Muscle of arm (tissue), 1 donor: ENCODE measurements at regions not wholly inside any gene's neighbourhood (a gene's known extent, or its start where the extent isn't known, plus 50 kb on each side); places are given as distances from the start of the nearest gene placed in this dataset.
"Not testable (repeated sequence)": the region's sequence is repeated elsewhere in the genome, so short reads cannot be mapped to it uniquely, and the experiment has no call there.

Experiments used
- DNase-seq: peaks from one replicate; pipeline ENCODE4 v3.0.0-alpha.2; 2013

DNA sequence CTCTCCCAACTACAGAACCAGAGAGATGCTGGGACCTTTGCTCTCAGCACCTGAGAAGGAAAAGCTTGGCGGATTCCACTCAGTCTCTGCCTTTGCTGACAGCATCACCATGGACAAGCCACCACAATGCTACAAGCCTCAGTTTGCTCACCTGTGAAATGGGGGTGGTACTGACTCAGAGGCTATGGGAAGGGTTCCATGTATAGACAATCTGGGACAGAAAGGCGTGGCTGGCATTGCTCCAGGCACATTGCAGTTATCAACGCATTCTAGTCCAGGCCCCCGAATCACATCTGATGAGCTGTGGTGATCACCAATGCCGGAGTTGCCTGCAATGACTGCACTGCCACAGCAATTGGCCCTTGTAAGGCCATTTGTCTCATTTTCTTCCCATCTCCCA lies 72.6 kb downstream of the ISX start:
- DNase-seq = no peak

DNA sequence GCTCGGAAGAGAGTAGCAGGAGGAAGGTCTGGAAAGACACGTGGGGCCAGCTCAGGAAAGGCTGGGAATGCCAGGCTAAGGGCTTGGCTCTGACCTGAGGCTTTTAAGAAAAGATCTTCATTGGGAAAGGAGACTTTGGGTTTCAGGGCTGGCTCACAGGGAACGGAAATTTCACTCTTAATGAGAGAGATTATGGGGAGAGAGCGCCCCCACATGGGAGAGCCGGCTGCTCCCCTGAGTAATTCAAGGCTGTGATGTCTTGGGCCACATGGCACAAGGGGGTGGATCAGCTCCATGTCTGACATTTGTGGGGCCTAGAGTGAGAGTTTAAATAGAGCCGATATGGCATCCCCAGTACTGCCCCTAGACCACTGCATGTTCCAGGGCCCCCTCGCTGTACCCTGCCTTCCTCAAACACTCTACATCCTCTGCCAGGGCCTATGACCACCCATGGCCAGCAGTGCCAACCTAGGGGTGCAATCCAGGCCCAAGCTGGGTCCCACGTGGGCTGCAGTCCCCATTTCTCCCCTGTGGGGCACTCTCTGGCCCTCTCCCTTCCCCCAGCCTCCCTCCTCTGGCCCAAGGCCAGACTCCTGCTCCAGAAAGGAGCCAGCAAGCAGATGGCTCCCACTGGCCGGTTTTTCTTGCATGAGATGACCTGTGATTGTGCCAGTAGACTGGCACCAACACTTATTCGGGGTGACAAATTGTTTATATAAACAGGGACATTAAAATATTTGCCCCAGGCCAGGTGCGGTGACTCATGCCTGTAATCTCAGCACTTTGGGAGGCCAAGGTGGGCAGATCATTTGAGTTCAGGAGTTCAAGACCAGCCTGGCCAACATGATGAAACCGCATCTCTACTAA lies 75.2 kb downstream of the ISX start:
- DNase-seq = no peak

DNA sequence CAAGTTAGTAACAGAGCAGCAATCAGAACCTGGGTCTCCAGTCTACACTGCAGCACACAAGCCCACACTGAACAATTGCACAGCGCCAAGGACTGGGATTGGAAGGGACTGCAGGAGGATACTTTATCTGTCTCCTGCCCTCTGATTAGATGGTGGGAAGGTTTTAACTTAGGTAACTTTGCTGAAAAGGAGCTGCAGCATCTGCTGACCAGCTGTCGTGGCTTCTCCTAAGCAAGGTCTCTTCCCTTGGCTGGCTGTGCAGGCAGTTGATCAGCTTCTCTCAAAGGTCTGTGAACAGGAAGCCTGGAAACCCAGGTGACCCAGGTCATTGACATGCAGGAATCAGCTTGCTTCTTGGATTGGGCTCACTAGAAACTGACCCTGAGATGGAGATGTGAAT lies 82.4 kb downstream of the ISX start:
- no peak for DNase-seq

DNA sequence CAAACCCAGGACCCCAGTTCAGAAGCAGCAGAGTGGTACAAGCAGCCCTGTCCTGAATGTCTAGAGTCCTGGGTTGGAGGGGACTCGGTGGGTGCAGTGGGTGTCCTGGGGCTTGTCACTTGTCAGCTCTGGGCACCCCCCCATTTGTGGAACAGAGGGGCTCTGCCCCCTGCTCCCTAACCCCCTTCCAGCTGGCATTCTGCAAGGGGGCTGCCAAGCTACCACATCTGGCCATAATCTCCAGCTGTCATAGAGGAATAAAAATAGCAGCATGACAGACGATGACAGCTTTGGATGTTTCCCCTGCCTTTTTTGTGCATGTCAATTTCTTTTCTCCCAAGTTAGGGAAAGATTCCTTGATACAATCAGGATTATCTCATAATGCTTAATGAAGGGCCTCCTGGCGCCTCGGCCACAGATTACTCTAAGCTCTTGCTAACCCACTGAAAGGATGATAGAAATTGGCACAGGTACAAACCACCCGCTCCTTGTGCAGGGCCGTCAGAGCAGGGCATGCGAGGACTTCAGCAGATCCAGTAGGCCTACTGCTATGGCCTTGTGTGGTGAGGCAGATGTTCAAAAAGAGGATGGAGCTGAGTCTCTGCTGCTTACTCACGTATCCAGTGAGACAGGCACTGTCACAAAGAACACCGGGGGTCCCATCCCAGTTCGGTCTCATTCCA lies 83.0 kb downstream of the ISX start:
- no peak for DNase-seq

DNA sequence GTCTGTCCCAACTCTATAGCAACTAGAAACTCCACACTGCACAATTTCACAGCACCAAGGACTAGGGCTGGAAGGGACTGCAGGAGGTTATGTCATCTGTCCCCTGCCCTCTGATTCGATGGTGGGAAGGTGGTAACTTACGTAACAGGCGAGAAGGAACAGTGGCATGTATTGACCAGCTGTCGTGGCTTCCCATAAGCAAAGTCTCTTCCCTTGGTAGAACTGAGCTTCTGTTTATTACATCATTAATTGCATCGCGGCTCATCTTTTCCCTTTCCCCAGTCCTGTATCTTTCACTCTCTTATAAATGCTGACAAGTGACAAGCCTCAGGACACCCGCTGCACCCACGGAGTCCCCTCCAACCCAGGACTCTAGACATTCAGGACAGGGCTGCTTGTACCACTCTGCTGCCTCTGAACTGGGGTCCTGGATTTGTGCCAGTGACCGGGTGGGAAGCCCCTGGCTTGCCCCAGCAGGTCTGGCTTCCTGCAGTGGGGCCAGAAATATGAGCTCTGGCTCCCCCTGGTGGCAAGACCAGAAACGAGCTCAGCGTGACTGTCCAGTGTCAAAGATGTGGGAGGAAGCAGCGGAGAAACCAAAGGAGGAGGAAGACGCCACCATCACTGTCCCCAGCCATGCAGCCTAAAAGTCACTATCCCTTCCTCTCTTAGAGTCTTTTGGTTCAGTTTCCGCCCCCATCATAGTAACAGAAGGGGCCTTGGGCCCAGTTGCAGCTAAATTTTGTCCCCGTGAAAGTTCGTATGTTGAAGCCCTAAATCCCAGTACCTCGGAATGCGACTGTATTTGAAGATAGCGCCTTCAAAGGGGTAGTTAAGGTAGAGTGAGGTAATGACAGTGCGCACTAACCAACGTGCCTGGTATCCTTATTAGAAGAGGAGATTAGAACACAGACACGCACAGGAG lies 84.5 kb downstream of the ISX start:
- peak; percentile 64 for DNase-seq

DNA sequence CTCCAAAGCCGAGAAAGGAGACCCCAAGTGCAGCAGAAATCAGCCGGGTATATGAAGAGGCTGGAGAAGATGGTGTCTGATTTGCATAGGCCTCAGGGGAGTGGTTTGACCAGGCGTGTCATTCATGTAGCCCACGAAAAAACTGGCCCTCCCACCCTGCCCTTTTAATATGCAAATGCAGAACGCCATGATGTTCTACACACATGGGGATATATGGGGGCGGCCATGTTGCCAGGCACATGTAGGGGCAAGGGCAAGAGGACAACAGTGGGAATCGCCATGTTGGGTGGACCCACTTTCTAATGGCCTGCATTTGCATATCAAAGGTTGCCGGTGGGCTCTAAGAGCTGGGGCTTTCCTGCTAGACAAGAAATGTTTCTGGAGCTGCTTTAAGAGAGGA lies 86.4 kb downstream of the ISX start:
- no peak for DNase-seq

DNA sequence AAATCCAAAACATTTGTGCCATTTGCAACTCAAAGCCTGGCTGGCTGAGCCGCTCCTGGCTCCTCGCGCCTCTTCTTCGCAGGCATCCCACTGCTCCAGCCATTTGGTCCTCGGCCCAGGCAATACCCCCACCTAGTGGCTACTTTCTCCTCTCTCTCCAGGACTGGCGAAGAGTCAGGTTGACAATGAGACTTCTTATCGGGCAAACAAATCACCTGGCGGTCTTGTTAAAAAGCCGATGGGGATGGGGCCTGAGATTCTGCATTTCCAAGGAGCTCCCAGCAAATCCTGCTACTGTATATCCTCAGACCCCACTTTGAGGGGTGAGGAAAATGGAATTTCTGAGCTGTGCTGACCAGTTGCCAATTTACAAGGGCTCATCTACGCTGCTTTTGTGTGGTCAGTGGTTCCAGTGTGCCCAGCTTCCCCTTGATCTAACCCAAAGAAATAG lies 89.0 kb downstream of the ISX start:
- peak; percentile 48 for DNase-seq

DNA sequence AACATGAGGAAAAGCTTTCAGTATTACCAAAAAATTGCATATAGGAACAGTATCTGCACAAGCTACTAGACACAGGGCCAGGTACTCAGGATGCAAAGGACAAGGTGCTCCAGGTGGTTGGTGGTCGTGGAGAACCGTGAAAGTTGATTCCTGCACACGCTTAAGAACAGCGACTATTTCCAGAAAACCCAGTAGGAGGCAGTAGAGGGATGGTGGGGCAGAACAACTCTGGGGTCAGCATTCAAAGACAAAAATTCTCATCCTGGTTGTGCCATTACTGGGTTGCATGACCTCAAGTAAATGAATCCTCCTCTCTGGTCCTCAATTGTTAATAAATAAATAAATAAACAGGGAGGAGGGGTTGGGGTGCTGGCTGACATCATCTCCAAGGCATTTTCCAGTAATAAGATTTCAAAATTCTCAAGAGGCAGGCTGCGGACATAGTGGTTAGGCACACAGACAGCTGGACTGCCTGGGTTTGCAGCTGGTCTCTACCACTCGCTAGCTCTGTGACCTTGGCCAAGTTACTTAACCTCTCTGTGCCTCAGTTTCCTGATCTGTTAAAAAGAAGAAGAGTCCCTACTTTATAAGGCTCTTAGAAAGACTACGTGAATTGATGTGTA lies 89.6 kb downstream of the ISX start:
- no peak for DNase-seq

DNA sequence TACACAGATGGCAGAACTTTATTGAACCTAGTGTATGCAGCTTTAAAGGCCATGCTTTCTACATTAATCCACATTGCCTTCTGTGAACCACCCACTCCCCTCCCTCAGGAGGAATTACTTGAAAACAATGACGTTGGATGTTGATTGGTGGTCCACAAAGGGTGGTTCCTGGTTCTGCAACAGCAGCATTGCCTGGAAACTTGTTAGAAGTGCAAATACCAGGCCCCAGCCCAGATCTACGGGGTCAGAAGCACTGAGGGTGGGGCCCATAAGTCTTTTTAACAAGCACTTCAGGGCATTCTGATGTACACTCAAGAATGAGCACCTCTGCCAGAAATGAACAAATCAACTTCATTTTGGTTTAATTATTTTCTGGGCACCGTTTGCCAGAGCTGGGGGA lies 91.0 kb downstream of the ISX start:
- DNase-seq = no peak

DNA sequence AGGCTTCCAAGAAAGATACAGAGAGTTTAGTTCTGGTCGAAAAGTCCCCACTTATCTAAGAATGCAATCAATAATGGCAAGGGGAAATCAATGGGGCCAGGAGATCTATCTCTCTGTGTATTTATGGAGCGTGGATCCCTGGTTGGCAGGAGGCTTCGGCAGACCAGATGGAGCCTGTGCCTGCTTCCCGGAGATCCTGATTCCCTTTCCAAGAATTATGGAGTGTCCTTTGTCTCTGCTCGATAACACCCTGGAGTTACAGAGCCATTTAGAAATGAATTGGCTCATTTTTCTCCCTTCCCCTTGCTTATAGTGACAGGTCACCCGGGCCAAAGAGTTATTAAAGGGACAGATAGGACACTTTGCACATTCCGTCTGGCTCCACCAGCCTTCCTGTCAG lies 92.4 kb downstream of the ISX start:
- DNase-seq = no peak

DNA sequence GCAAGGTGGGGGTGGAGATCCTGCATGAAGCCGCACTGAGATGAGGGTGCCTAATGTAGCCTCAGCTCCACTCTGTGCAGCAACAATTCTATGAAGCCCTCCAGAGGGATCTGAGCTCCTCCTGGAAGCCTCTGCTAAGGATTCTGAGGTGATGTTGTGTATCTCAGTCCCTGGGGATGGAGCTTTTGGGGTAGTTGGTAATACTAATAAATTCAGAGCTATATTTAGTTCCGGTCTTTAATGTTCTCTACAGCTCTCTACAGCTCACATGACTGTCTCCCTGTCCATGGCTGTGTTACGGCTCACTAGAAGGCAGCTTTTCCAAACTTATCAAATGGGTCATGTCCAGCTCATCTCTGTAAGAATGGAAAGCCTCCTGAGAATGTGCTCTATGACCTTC lies 93.4 kb downstream of the ISX start:
- DNase-seq = no peak

DNA sequence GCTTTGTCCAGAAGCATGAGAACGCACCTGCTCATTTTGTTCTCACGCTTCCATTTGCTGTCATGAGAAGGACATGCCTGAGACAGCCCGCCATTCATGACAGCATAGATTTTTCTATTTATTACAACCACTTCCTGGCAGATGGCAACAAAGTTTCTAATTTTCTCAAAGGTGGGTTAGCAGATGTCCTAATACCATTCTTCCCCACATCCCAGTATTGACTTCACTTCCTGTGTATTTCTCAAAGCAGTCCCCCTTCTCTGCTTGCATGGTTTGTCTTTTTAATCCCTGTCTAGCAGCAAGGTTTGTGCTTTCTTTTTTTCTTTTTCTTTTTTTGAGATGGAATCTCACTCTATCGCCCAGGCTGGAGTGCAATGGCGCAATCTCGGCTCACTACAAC lies 94.3 kb downstream of the ISX start:
- no peak for DNase-seq

DNA sequence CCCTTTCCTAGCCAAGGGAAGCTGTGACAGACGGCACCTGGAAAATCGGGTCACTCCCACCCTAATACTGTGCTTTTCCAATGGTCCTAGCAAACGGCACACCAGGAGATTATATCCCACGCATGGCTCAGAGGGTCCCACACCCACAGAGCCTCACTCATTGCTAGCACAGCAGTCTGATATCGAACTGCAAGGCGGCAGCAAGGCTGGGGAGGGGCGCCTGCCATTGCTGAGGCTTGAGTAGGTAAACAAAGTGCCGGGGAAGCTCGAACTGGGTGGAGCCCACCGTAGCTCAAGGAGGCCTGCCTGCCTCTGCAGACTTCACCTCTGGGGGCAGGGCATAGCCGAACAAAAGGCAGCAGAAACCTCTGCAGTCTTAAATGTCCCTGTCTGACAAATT lies 91.4 kb upstream of the HMGXB4 start:
- DNase-seq = not testable (repeated sequence)

DNA sequence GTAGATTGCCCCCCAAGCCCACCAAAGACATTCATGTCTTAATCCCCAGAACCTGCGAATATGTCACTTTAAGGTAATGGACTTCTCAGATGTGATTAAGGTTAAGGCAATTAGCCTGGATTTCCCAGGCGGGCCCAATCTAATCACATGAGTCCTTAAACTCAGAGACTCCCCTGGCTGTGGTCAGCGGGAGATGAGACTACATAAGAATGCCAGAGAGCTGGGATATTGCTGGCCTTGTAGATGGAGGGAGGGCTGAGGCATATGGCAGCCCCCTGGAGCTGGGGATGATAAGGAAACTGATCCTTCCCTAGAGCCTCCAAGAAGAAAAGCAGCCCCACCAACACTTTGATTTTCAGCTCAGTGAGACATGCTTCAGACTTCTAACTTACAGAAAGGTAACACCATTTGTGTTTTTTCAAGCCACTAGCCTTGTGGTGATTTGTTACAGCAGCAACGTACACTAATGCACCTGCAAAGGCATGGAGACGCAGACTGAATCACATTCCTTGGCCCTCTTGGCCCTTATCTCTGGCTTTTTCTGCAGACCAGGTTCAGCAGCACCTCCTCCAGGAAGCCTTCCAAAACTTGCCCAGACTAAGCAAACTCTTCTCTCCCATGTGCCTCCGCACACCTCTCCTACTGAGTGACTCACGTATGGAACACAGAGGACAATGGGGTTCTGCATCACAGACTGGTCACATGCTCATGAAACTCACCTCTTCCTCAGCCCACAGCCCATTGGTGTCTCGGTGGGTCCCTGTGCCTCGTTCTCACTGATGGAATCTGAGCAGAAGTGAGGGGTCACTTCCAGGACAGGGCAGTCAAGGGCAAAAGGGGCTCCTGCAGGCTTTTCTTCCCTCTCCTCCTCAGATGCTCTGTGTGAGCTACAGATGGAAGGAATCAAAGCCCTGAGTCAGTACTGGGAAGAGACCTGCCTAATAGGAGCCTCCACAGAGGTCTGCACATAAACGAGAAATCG lies 86.3 kb upstream of the HMGXB4 start:
- no peak for DNase-seq

DNA sequence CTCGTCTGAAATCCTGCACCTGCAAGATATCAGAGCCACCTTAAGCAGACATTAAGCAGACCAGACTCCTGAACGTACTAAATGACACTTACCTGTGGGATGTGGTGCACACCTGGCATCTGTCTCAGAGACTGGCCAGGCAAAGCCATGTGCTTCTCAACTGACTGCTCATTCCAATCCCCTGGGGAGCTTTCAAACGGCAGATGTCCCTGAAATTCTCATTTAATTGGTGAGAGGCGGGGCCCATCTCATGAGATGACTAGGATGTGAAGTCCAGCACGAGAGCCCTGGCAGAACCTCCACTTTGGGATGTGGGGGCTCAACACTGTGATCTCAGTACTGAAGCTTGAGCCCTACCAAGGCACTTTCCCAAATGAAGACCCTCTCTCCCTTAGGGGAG lies 84.9 kb upstream of the HMGXB4 start:
- no peak for DNase-seq

DNA sequence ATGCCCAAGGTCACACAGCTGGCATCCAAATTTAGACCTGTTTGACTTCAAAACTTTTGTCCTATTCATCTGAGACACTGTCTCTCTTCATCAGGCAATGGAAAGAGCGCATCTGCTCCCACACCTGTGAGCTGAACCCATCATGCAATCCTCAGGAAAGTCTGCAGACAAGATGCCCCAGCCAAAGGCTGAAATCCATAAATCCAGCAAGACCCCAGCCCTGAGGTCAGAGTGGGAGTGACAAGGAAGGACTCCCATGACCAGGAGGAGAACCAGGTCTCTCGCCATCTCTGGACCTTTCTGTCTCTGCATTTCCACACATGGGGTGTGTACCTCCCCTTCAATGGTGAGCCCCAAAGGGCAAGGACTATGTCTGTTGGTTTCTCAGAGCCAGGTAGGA lies 83.6 kb upstream of the HMGXB4 start:
- DNase-seq = no peak

DNA sequence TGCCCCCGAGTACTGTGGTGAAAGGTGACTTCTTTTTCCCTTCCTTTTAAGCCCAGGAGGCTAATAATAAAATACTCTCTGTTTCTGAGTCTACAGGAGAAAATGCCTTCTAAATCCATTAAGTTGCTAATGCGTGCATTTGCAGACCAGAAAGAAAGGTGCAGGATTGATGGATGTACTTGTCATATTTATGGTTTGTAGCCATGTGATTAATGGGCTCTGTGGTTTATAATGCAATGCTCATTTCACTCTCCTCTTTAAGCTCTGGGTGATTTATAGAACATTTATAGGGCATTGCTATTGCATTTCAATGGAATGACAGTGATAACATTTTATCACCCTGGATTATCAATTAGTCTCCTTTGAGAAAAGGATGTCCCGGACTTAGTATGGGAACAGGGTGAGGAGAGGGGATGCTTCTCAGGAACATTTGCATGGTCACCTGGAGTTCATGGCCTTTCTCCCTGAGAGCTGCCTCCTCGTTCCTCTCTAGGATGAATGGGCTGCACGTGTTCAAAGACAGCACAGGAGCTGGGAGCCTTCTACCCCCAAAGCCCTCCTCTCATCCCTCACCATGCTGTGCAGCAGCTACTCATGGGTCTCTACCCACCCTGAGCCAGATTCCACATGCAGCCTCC lies 82.8 kb upstream of the HMGXB4 start:
- DNase-seq = no peak

DNA sequence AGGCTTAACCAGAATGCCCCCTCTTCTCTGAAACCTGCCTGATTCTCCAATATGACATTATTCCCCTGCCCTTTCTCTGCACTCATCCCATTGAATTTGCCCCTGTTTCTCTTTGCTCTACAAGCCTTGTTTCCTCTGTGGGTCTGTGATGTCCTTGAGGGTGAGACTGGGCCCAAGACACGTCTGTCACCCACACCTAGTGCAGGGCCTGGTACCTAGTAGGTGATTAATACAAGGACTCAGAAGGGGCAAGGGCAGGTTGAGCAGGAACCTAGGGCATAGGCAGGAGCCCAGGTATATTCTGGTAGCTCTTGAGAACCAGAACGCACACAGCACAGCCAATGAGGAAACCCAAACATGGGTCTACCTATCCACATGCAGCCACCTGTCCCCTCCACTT lies 81.9 kb upstream of the HMGXB4 start:
- DNase-seq = no peak

DNA sequence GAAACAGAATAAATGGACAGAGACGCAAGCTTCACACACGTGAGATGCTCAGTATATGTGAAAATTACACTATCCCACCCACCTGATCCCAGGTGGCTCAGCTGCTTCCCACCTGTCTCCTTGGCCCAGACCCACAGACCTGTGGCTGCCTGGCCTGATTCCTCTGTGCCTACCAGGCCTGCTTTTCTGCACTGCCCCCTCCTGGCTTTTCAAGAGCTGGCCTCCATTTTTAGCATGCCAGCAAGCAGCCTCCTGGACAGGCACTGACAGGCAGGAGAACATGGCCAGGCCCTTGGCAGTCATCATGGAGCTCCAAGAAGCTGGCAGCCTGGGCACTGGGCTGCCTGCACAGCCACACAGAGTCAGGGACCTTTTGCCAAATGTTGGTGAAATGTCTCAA lies 79.5 kb upstream of the HMGXB4 start:
- no peak for DNase-seq

DNA sequence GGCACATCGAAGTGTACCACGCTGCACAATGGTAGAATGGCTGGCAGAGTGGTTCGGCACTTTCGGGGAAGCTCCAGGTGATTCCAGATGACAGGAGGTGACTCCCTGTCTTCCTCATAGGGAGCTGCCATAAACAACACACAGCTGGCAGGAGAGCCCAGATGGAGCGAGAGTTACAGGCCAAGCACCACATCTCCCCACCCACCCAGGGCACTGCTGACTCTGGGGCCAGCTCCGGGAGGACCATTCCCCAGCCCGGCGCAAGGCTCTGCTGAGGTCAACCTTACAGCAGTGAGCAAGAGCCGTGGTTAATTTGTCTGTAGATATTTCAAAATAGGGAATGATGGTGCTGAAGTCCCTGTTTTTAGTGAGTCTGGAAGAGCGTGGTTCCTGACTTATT lies 78.8 kb upstream of the HMGXB4 start:
- no peak for DNase-seq
